ENCODE measurements at regions not wholly inside any gene's neighbourhood (a gene's known extent, or its start where the extent isn't known, plus 50 kb on each side); places are given as distances from the start of the nearest gene placed in this dataset.

DNA sequence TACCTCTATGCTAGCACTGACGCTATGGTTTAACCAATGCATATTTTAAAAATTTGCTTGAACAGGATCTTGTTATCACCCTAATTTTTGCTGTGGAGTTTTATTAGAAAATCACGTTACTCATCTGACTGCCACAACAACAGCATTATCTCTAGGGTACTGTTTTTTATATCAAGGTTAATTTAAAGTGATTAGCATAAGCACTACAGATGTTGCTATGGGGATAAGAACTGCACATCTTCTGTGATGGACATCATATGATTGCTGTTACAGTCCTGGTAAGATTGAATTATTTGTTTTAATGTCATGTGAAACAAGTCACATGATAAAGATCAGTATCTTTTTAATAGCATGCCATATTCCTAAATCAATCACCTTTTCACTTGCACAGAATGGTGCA lies 492.2 kb upstream of the ROBO2 start:
- no peaks in the 10 kb centered on the region for H3K9me3 Mint-ChIP-seq
- no peaks in the 10 kb centered on the region for H3K36me3 Mint-ChIP-seq
- H3K27ac Mint-ChIP-seq: no peak overlapping the region
- no peak overlapping the region for H3K4me3 Mint-ChIP-seq
- DNase-seq: no peak
- no peaks in the 10 kb centered on the region for H3K27me3 Mint-ChIP-seq
- H3K4me1 Mint-ChIP-seq: no peaks in the 10 kb centered on the region

- no peaks in the 10 kb centered on the region for H3K4me1 Mint-ChIP-seq
- DNase-seq: no peak
- no peak overlapping the region for H3K4me3 Mint-ChIP-seq
- no peaks in the 10 kb centered on the region for H3K9me3 Mint-ChIP-seq
- H3K36me3 Mint-ChIP-seq: no peaks in the 10 kb centered on the region
- no peaks in the 10 kb centered on the region for H3K27me3 Mint-ChIP-seq
- no peak overlapping the region for H3K27ac Mint-ChIP-seq
Measured at GRCh38 chr3:76550522-76551201, 489.2 kb upstream of the ROBO2 start.

DNA sequence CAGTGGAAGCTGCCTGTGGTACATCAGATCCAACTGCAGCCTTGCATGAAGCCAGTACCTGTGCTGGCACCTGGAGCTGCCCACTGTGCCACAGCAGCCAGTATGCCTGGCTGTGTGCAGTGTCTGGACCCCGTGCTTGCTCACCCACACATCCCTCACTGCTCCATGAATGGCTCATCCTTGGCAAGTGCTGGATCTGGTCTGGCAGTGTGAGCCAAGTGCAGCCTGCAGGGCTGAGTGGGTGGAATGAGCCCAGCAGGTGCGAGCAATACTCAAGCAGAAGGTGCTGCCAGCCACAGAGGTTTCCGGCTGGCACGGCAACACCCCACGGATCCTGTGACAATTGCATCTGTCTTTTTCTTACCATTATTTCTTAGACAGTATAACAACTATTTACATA lies 488.2 kb upstream of the ROBO2 start:
- DNase-seq: no peak
- Mint-ChIP-seq H3K27me3 (no peaks in the 10 kb centered on the region), H3K4me1 (no peaks in the 10 kb centered on the region), H3K27ac (no peak overlapping the region), H3K9me3 (no peaks in the 10 kb centered on the region), H3K4me3 (no peak overlapping the region), H3K36me3 (no peaks in the 10 kb centered on the region)

- DNase-seq: no peak
- Mint-ChIP-seq H3K36me3 (no peaks in the 10 kb centered on the region), H3K27me3 (no peaks in the 10 kb centered on the region), H3K4me3 (no peak overlapping the region), H3K9me3 (no peaks in the 10 kb centered on the region), H3K27ac (no peak overlapping the region), H3K4me1 (no peaks in the 10 kb centered on the region)
Measured at GRCh38 chr3:76552653-76553052, 487.2 kb upstream of the ROBO2 start.

DNA sequence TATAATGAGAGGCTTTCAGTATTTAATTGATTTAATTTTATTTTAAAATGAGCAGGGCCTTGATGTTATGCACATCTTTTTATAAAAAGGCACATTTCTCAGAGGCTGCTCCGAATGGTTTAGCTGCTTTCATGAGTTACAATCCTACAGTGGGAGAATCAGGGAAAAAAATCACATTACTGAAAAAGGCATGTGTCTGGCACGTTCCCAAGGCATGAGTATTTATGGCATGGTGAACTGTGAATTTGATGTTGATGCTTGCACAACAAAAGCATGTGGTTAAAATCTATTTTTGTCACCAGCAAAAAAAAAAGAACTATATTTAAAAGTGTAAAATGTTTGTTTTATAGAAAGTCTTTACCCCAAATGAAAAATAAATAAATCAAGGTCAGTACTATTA lies 485.2 kb upstream of the ROBO2 start:
- Mint-ChIP-seq H3K4me1 (no peaks in the 10 kb centered on the region), H3K27me3 (no peaks in the 10 kb centered on the region), H3K27ac (no peak overlapping the region), H3K36me3 (no peaks in the 10 kb centered on the region), H3K9me3 (no peaks in the 10 kb centered on the region), H3K4me3 (no peak overlapping the region)
- DNase-seq: no peak

GRCh38 chr3:76561494-76562236 lies 478.2 kb upstream of the ROBO2 start:
- no peaks in the 10 kb centered on the region for H3K27me3 Mint-ChIP-seq
- no peaks in the 10 kb centered on the region for H3K36me3 Mint-ChIP-seq
- H3K9me3 Mint-ChIP-seq: peaks cover 4% of the 10 kb centered on the region
- H3K4me3 Mint-ChIP-seq: no peak overlapping the region
- H3K27ac Mint-ChIP-seq: no peak overlapping the region
- DNase-seq: no peak
- no peaks in the 10 kb centered on the region for H3K4me1 Mint-ChIP-seq

DNA sequence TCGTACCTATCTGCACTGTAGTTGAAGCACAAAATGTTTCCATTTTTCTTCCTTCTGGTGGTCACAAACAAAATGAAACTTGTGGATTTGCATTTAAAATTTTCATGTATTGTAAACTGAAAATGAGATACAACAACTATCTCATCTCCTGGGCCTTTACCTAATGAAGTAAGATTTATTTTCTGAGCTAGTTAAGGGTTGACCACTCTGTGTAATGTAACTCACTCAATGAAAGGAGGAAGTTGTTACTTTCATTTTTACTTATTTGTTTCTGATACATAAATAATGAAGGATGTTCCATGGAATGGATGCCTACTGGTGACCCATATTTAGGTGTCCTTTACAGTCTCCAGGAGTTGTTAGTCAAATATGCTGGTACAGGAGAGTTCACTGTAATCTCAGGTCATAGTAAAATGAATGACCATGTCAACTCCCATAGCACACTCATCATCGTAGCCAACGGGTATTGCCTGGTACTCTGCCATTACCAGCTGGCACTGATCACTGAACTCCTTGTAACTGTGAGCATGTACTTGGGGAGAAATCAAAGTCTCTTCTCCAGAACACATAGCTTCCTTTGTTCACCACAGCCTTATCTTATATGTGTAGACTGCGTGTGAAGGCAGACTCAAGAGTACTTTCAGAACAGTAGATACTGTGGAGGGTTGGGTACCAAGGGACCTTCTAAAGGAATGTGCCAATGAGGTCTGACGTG lies 474.2 kb upstream of the ROBO2 start:
- Mint-ChIP-seq H3K9me3 (peaks cover 4% of the 10 kb centered on the region), H3K27ac (no peak overlapping the region), H3K4me3 (no peak overlapping the region), H3K4me1 (no peaks in the 10 kb centered on the region), H3K36me3 (no peaks in the 10 kb centered on the region), H3K27me3 (no peaks in the 10 kb centered on the region)
- no peak for DNase-seq

DNA sequence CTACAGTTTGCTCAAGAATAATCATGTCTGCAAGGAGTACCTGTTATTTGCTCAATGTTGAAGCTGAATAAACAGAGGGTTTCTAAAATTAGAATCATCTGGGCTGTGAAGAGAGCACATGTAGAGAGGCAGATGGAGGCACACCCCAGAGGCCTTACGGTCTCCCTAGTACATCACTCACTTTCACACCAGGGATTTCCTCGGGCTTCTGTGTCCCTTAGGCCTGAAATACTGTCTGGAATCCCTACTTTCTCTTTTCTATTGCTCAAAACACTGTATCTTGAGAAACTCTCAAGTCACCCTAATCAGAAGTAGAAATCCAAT lies 473.7 kb upstream of the ROBO2 start:
- Mint-ChIP-seq H3K36me3 (no peaks in the 10 kb centered on the region), H3K27me3 (no peaks in the 10 kb centered on the region), H3K27ac (no peak overlapping the region), H3K4me1 (no peaks in the 10 kb centered on the region), H3K9me3 (peaks cover 4% of the 10 kb centered on the region), H3K4me3 (no peak overlapping the region)
- no peak for DNase-seq

DNA sequence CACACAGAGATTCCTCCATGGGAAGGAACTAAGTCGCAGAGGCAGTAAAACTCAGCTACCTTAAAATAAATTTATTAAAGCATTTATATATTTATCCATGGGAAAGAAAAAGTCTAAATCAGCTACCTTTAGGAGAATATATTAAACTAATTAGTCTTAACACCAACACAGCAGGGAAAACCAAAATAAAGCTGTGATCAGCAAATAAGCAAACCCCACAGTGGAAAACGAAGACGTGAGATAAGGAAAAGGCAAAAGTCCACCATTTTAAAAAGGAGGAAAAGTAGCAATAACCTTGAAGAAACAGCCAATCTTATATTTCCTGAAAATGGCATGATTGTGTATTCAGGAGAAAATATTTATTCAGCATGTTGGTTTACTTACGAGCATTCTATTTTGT lies 473.0 kb upstream of the ROBO2 start:
- Mint-ChIP-seq H3K27ac (no peak overlapping the region), H3K27me3 (no peaks in the 10 kb centered on the region), H3K4me1 (no peaks in the 10 kb centered on the region), H3K4me3 (no peak overlapping the region), H3K36me3 (no peaks in the 10 kb centered on the region), H3K9me3 (peaks cover 4% of the 10 kb centered on the region)
- no peak for DNase-seq

GRCh38 chr3:76570436-76571057 lies 469.4 kb upstream of the ROBO2 start:
- H3K36me3 Mint-ChIP-seq: no peaks in the 10 kb centered on the region
- H3K4me3 Mint-ChIP-seq: no peak overlapping the region
- no peak for DNase-seq
- H3K27ac Mint-ChIP-seq: no peak overlapping the region
- H3K9me3 Mint-ChIP-seq: no peaks in the 10 kb centered on the region
- H3K4me1 Mint-ChIP-seq: no peaks in the 10 kb centered on the region
- no peaks in the 10 kb centered on the region for H3K27me3 Mint-ChIP-seq

GRCh38 chr3:76576201-76576600 lies 463.7 kb upstream of the ROBO2 start:
- Mint-ChIP-seq H3K4me1 (no peaks in the 10 kb centered on the region), H3K27ac (no peak overlapping the region), H3K9me3 (peaks cover 3% of the 10 kb centered on the region), H3K27me3 (no peaks in the 10 kb centered on the region), H3K4me3 (no peak overlapping the region), H3K36me3 (no peaks in the 10 kb centered on the region)
- no peak for DNase-seq

GRCh38 chr3:76582098-76582497 lies 457.8 kb upstream of the ROBO2 start:
- Mint-ChIP-seq H3K4me3 (no peak overlapping the region), H3K9me3 (peaks cover 7% of the 10 kb centered on the region), H3K27me3 (no peaks in the 10 kb centered on the region), H3K4me1 (no peaks in the 10 kb centered on the region), H3K27ac (no peak overlapping the region), H3K36me3 (no peaks in the 10 kb centered on the region)
- DNase-seq: no peak

GRCh38 chr3:76582632-76583378 lies 457.1 kb upstream of the ROBO2 start:
- Mint-ChIP-seq H3K4me3 (no peak overlapping the region), H3K27me3 (no peaks in the 10 kb centered on the region), H3K9me3 (peaks cover 8% of the 10 kb centered on the region)

DNA sequence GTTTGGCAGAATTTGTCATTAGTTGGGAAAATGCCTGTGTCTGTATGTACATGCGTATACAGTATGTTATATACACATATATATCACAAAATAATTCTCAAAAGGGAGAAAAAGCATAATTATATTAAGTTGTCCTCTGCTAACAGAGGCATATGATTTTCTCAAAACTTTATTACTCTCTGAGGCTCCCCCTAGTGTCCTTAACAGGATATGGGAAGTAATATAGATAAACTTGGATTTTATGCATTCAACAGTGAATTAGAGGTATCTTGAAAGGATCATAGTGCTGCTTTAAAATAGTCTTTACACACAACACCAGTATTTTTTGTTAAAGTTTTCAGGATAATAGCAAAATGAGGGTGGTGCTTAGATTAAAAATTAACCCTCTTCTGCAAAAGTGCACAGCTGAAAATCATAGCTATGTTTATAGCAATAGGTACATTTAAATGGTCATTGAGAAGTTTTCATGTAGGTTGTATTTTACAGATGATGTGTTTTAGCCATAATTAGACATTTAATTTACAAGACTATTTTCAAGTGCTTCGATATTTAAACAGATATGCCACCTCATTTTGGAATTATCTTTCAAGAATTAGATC lies 454.0 kb upstream of the ROBO2 start:
- no peaks in the 10 kb centered on the region for H3K4me1 Mint-ChIP-seq
- no peak overlapping the region for H3K27ac Mint-ChIP-seq
- H3K4me3 Mint-ChIP-seq: no peak overlapping the region
- H3K36me3 Mint-ChIP-seq: peaks cover 1% of the 10 kb centered on the region
- no peaks in the 10 kb centered on the region for H3K27me3 Mint-ChIP-seq
- no peak for DNase-seq
- H3K9me3 Mint-ChIP-seq: peaks cover 7% of the 10 kb centered on the region

More at GRCh38 chr3:76582632-76583378, 457.1 kb upstream of the ROBO2 start:
- DNase-seq: no peak
- Mint-ChIP-seq H3K4me1 (no peaks in the 10 kb centered on the region), H3K36me3 (peaks cover 1% of the 10 kb centered on the region), H3K27ac (no peak overlapping the region)
